ENCODE measurements at regions not wholly inside any gene's neighbourhood (a gene's known extent, or its start where the extent isn't known, plus 50 kb on each side); places are given as distances from the start of the nearest gene placed in this dataset.

- TF ChIP-seq CTCF (IDR thresholded peaks at IDR 0.05) (no peak), POLR2A (IDR thresholded peaks at IDR 0.05) (no peak), EP300 (IDR thresholded peaks at IDR 0.05) (no peak), POLR2AphosphoS5 (IDR thresholded peaks at IDR 0.05) (no peak)
Observed at GRCh38 chr6:6815732-6816131, 227.2 kb downstream of the LY86 start.

Data from stomach (tissue), 4 donors.